ENCODE measurements at regions not wholly inside any gene's neighbourhood (a gene's known extent, or its start where the extent isn't known, plus 50 kb on each side); places are given as distances from the start of the nearest gene placed in this dataset.

- Histone ChIP-seq H3K9me3 (no peaks in the 10 kb centered on the region), H3K27ac (no peak overlapping the region), H3K4me1 (no peaks in the 10 kb centered on the region), H3K36me3 (ENCODE audit: low read depth, missing control alignments) (no peaks in the 10 kb centered on the region), H3K4me3 (no peak overlapping the region), H3K27me3 (no peaks in the 10 kb centered on the region)
- WGBS, 2 donors, result 80 to 87% methylated on average over 3 of the region's 3 CpGs
- TF ChIP-seq CTCF (IDR thresholded peaks at IDR 0.05), result no peak
- TF ChIP-seq POLR2A (IDR thresholded peaks at IDR 0.05), result no peak
- intact Hi-C loops (cut with DNase I; ENCODE audit: low total_unique reads), result no loop called here
- DNase-seq, result no peak
These were observed 301.3 kb downstream of the CSNK1G3 start for GRCh38 chr5:123813264-123813663.

- DNase-seq, result no peak
- 90 to 92% methylated on average over 2 of the region's 2 CpGs for WGBS, 2 donors
- no peaks in the 10 kb centered on the region for H3K36me3 ChIP-seq (ENCODE audit: low read depth, missing control alignments)
- no peaks in the 10 kb centered on the region for H3K27me3 ChIP-seq
- intact Hi-C loops (cut with DNase I; ENCODE audit: low total_unique reads), result no loop called here
- TF ChIP-seq CTCF (IDR thresholded peaks at IDR 0.05), result no peak
- TF ChIP-seq POLR2A (IDR thresholded peaks at IDR 0.05), result no peak
- no peaks in the 10 kb centered on the region for H3K4me1 ChIP-seq
- no peak overlapping the region for H3K4me3 ChIP-seq
- H3K9me3 ChIP-seq, result no peaks in the 10 kb centered on the region
- H3K27ac ChIP-seq, result no peak overlapping the region
These were observed 299.9 kb downstream of the CSNK1G3 start for GRCh38 chr5:123811831-123812230.

- no peak overlapping the region for H3K27ac ChIP-seq
These were observed 298.9 kb downstream of the CSNK1G3 start for GRCh38 chr5:123810746-123811340.

GRCh38 chr5:123810253-123810652 lies 298.3 kb downstream of the CSNK1G3 start:
- Histone ChIP-seq H3K4me1 (no peaks in the 10 kb centered on the region), H3K4me3 (no peak overlapping the region), H3K36me3 (ENCODE audit: low read depth, missing control alignments) (no peaks in the 10 kb centered on the region), H3K27ac (no peak overlapping the region), H3K9me3 (no peaks in the 10 kb centered on the region), H3K27me3 (no peaks in the 10 kb centered on the region)
- TF ChIP-seq POLR2A (IDR thresholded peaks at IDR 0.05) (no peak), CTCF (IDR thresholded peaks at IDR 0.05) (no peak)
- WGBS, 2 donors, result 67 to 78% methylated on average over 4 of the region's 4 CpGs
- no peak for DNase-seq
- intact Hi-C loops (cut with DNase I; ENCODE audit: low total_unique reads), result no loop called here

More at GRCh38 chr5:123810746-123811340, 298.9 kb downstream of the CSNK1G3 start:
- Histone ChIP-seq H3K4me3 (no peak overlapping the region), H3K36me3 (ENCODE audit: low read depth, missing control alignments) (no peaks in the 10 kb centered on the region), H3K4me1 (no peaks in the 10 kb centered on the region), H3K9me3 (no peaks in the 10 kb centered on the region), H3K27me3 (no peaks in the 10 kb centered on the region)
- WGBS, 2 donors, result 84 to 93% methylated on average over 8 of the region's 8 CpGs
- intact Hi-C loops (cut with DNase I; ENCODE audit: low total_unique reads), result no loop called here
- TF ChIP-seq CTCF (IDR thresholded peaks at IDR 0.05) (no peak), POLR2A (IDR thresholded peaks at IDR 0.05) (no peak)
- DNase-seq, result no peak

- intact Hi-C loops (cut with DNase I; ENCODE audit: low total_unique reads), result no loop called here
- Histone ChIP-seq H3K36me3 (ENCODE audit: low read depth, missing control alignments) (no peaks in the 10 kb centered on the region), H3K4me3 (no peak overlapping the region), H3K9me3 (no peaks in the 10 kb centered on the region), H3K4me1 (no peaks in the 10 kb centered on the region), H3K27me3 (no peaks in the 10 kb centered on the region), H3K27ac (no peak overlapping the region)
- 63 to 64% methylated on average over 7 of the region's 7 CpGs for WGBS, 2 donors
- no peak for DNase-seq
- TF ChIP-seq POLR2A (IDR thresholded peaks at IDR 0.05) (no peak), CTCF (IDR thresholded peaks at IDR 0.05) (no peak)
These were observed 297.7 kb downstream of the CSNK1G3 start for GRCh38 chr5:123809594-123810221.
